H9 (cell line): ENCODE measurements at regions not wholly inside any gene's neighbourhood (a gene's known extent, or its start where the extent isn't known, plus 50 kb on each side); places are given as distances from the start of the nearest gene placed in this dataset.

Experiments used
- DNase-seq: peaks from one replicate; pipeline ENCODE4 v3.0.0-alpha.2; 2017
- H2AFZ ChIP-seq: one replicate; pipeline ENCODE4 v1.6.1; 2013; ENCODE audit warnings: mild to moderate bottlenecking, low read length, control low read depth, moderate library complexity
- H2AK5ac ChIP-seq: 2 replicates; pipeline ENCODE4 v1.6.1; 2013; ENCODE audit warnings: low read length, control low read depth, mixed read lengths; ENCODE audit not compliant: insufficient read length
- H2BK120ac ChIP-seq: one replicate; pipeline ENCODE4 v1.6.1; 2013; ENCODE audit warnings: low read depth, mild to moderate bottlenecking, low read length, control low read depth, inconsistent platforms; ENCODE audit not compliant: poor library complexity, severe bottlenecking
- H2BK12ac ChIP-seq: 2 replicates; pipeline ENCODE4 v1.6.1; 2013; ENCODE audit warnings: low read length, control low read depth, mixed read lengths, low read depth; ENCODE audit not compliant: insufficient read length
- H2BK15ac ChIP-seq: 2 replicates; pipeline ENCODE4 v1.6.1; 2013; ENCODE audit warnings: low read depth, low read length, control low read depth
- H2BK20ac ChIP-seq: one replicate; pipeline ENCODE4 v1.6.1; 2013; ENCODE audit warnings: low read depth, mild to moderate bottlenecking, low read length, control low read depth, inconsistent platforms; ENCODE audit not compliant: poor library complexity, severe bottlenecking
- H2BK5ac ChIP-seq: 2 replicates; pipeline ENCODE4 v1.6.1; 2013; ENCODE audit warnings: low read length, control low read depth, mixed read lengths; ENCODE audit not compliant: insufficient read length
- H3K14ac ChIP-seq: 2 replicates; pipeline ENCODE4 v1.6.1; 2013; ENCODE audit warnings: low read length, control low read depth; ENCODE audit not compliant: insufficient read depth
- H3K18ac ChIP-seq: 2 replicates; pipeline ENCODE4 v1.6.1; 2013; ENCODE audit warnings: low read depth, mild to moderate bottlenecking, mixed read lengths, low read length, control low read depth; ENCODE audit not compliant: insufficient read length
- H3K23ac ChIP-seq: 2 replicates; pipeline ENCODE4 v1.6.1; 2013; ENCODE audit warnings: low read length, control low read depth, mixed read lengths, low read depth; ENCODE audit not compliant: insufficient read length
- H3K23me2 ChIP-seq: 2 replicates; pipeline ENCODE4 v1.6.1; 2013; ENCODE audit warnings: low read depth, mild to moderate bottlenecking, mixed read lengths, low read length, control low read depth; ENCODE audit not compliant: insufficient read length, poor library complexity, severe bottlenecking
- H3K27ac ChIP-seq: 2 replicates; pipeline ENCODE4 v1.5.1; 2013; ENCODE audit warnings: low read length, control low read depth, mixed read lengths, low read depth; ENCODE audit not compliant: insufficient read length
- H3K27me3 ChIP-seq: 2 replicates; pipeline ENCODE4 v1.6.1; 2013; ENCODE audit warnings: low read length, control low read depth, inconsistent platforms; ENCODE audit not compliant: insufficient read depth
- H3K4ac ChIP-seq: 2 replicates; pipeline ENCODE4 v1.6.1; 2013; ENCODE audit warnings: low read depth, mild to moderate bottlenecking, control low read depth, inconsistent platforms, low read length, moderate library complexity
- H3K4me1 ChIP-seq: 2 replicates; pipeline ENCODE4 v1.6.1; 2013; ENCODE audit warnings: low read length, control low read depth, inconsistent platforms; ENCODE audit not compliant: insufficient read depth
- H3K4me2 ChIP-seq: 2 replicates; pipeline ENCODE4 v1.6.1; 2013; ENCODE audit warnings: low read length, control low read depth, mixed read lengths; ENCODE audit not compliant: insufficient read length, insufficient read depth
- H3K56ac ChIP-seq: 2 replicates; pipeline ENCODE4 v1.6.1; 2013; ENCODE audit warnings: low read depth, mild to moderate bottlenecking, mixed read lengths, low read length, control low read depth; ENCODE audit not compliant: insufficient read length
- H3K79me1 ChIP-seq: 2 replicates; pipeline ENCODE4 v1.6.1; 2013; ENCODE audit warnings: low read depth, mild to moderate bottlenecking, moderate library complexity, low read length, control low read depth, inconsistent platforms; ENCODE audit not compliant: insufficient read depth, poor library complexity, severe bottlenecking
- H3K79me2 ChIP-seq: 2 replicates; pipeline ENCODE4 v1.6.1; 2013; ENCODE audit warnings: low read length, control low read depth, inconsistent platforms; ENCODE audit not compliant: insufficient read depth
- H3K9ac ChIP-seq: 2 replicates; pipeline ENCODE4 v1.6.1; 2013; ENCODE audit warnings: low read length, control low read depth, mixed read lengths; ENCODE audit not compliant: insufficient read length; ENCODE audit errors: extremely low read depth
- H3K9me3 ChIP-seq: one replicate; pipeline ENCODE4 v1.6.1; 2013; ENCODE audit warnings: low read depth, low read length, inconsistent platforms; ENCODE audit not compliant: control insufficient read depth
- H3T11ph ChIP-seq: one replicate; pipeline ENCODE4 v1.6.1; 2013; ENCODE audit warnings: mild to moderate bottlenecking, low read length, control low read depth, inconsistent platforms
- H4K20me1 ChIP-seq: one replicate; pipeline ENCODE4 v1.6.1; 2013; ENCODE audit not compliant: control insufficient read depth, insufficient read length, insufficient read depth
- H4K5ac ChIP-seq: 2 replicates; pipeline ENCODE4 v1.6.1; 2013; ENCODE audit warnings: low read depth, mild to moderate bottlenecking, mixed read lengths, low read length, control low read depth; ENCODE audit not compliant: insufficient read length
- H4K8ac ChIP-seq: replicated peaks from 2 replicates; pipeline ENCODE4 v1.6.1; 2013; ENCODE audit warnings: low read length, control low read depth, mixed read lengths, low read depth; ENCODE audit not compliant: insufficient read length
- H4K91ac ChIP-seq: 2 replicates; pipeline ENCODE4 v1.6.1; 2013; ENCODE audit warnings: low read depth, mild to moderate bottlenecking, moderate library complexity, mixed read lengths, low read length, control low read depth; ENCODE audit not compliant: insufficient read length
- H3K27ac Mint-ChIP-seq, 3 experiments: 2 replicates in 2 of 3; 3 replicates in 1 of 3; pipeline ENCODE4 v1.8.0; 2020 to 2021; ENCODE audit warnings: mixed read lengths in 3 of 3, mild to moderate bottlenecking in 1 of 3, moderate library complexity in 1 of 3
- H3K27me3 Mint-ChIP-seq: 2 replicates; pipeline ENCODE4 v1.8.0; 2021; ENCODE audit warnings: low read depth, mild to moderate bottlenecking, moderate library complexity, mixed read lengths
- H3K36me3 Mint-ChIP-seq, 3 experiments: 2 replicates in 2 of 3; 3 replicates in 1 of 3; pipeline ENCODE4 v1.8.0; 2020 to 2021; ENCODE audit warnings: low read depth in 3 of 3, mixed read lengths in 3 of 3; ENCODE audit not compliant: insufficient read depth in 1 of 3
- H3K4me1 Mint-ChIP-seq, 2 experiments: 2 replicates each; pipeline ENCODE4 v1.8.0; 2020; ENCODE audit warnings: mixed read lengths in 2 of 2
- H3K4me3 Mint-ChIP-seq, 2 experiments: 2 replicates in 1 of 2; 3 replicates in 1 of 2; pipeline ENCODE4 v1.8.0; 2020 to 2021; ENCODE audit warnings: mild to moderate bottlenecking in 2 of 2, mixed read lengths in 2 of 2, moderate library complexity in 1 of 2
- H3K9me3 Mint-ChIP-seq, 2 experiments: 2 replicates in 1 of 2; 3 replicates in 1 of 2; pipeline ENCODE4 v1.8.0; 2020; ENCODE audit warnings: mild to moderate bottlenecking in 2 of 2, mixed read lengths in 2 of 2, moderate library complexity in 1 of 2
- CTCF ChIP-seq: fragments of 200-600 bp; sonication (generic); conservative IDR thresholded peaks from 3 replicates; pipeline ENCODE4 v1.8.0; 2021; ENCODE audit warnings: antibody characterized with exemption, mild to moderate bottlenecking
- WGBS: extraction: QIAGEN DNeasy Blood & Tissue Kit; methylation state at CpG from one replicate; pipeline ENCODE4 v1.1.7; 2013; ENCODE audit warnings: missing lambda C conversion rate, low lambda C conversion rate, mixed read lengths; ENCODE audit not compliant: insufficient read length; ENCODE audit errors: extremely low coverage; 5-methylcytosine and 5-hydroxymethylcytosine counted together

GRCh38 chr13:60969656-60970055, 446.0 kb downstream of the PCDH20 start:
- H3K14ac ChIP-seq: no peak overlapping the region
- no peaks in the 10 kb centered on the region for H3K79me1 ChIP-seq
- H3K9me3 ChIP-seq: no peaks in the 10 kb centered on the region
- no peak overlapping the region for H2BK5ac ChIP-seq
- no peak for DNase-seq
- H4K20me1 ChIP-seq: no peaks in the 10 kb centered on the region
- H2BK120ac ChIP-seq: no peak overlapping the region
- no peak overlapping the region for H3K9ac ChIP-seq
- H4K5ac ChIP-seq: no peak overlapping the region
- Mint-ChIP-seq H3K4me1 (peaks cover 14 to 17% of the 10 kb centered on the region in 2 experiments), H3K4me3 (no peak overlapping the region), H3K27me3 (no peaks in the 10 kb centered on the region), H3K27ac (no peak overlapping the region), H3K9me3 (peaks cover 0 to 12% of the 10 kb centered on the region in 2 experiments; a peak in 3 of 5 replicates), H3K36me3 (peaks cover 5 to 14% (median 7%) of the 10 kb centered on the region in 3 experiments; a peak in 5 of 7 replicates)
- no peak overlapping the region for H3K27ac ChIP-seq
- no peak overlapping the region for H2BK12ac ChIP-seq
- no peaks in the 10 kb centered on the region for H3K27me3 ChIP-seq
- no peak for TF ChIP-seq CTCF
- H3K23ac ChIP-seq: no peak overlapping the region
- H3K4ac ChIP-seq: no peak overlapping the region
- no peak overlapping the region for H3K56ac ChIP-seq
- H3K4me2 ChIP-seq: no peak overlapping the region
- H4K8ac ChIP-seq: no peak overlapping the region
- no peak overlapping the region for H2AFZ ChIP-seq
- no peak overlapping the region for H4K91ac ChIP-seq
- H3T11ph ChIP-seq: no peak overlapping the region
- no peak overlapping the region for H2BK15ac ChIP-seq
- peaks cover 5% of the 10 kb centered on the region; the same call in 1 of the 2 replicates for H3K4me1 ChIP-seq
- no peak overlapping the region for H2AK5ac ChIP-seq
- no CpG with 5 or more reads among the region's 2 CpGs for WGBS
- no peak overlapping the region for H3K18ac ChIP-seq
- H2BK20ac ChIP-seq: no peak overlapping the region
- no peaks in the 10 kb centered on the region for H3K79me2 ChIP-seq
- no peaks in the 10 kb centered on the region for H3K23me2 ChIP-seq
